Brain microvascular endothelial cell (primary cell): ENCODE measurements at regions not wholly inside any gene's neighbourhood (a gene's known extent, or its start where the extent isn't known, plus 50 kb on each side); places are given as distances from the start of the nearest gene placed in this dataset.

ENCODE experiments used
- DNase-seq: peaks from one replicate; pipeline ENCODE4 v3.0.0-alpha.2; 2020
- H3K27ac ChIP-seq: fragments of 250-450 bp; sonication (Bioruptor Pico); 2 replicates; pipeline ENCODE4 v1.5.1; 2020; ENCODE audit warnings: mild to moderate bottlenecking, moderate library complexity
- H3K27me3 ChIP-seq: fragments of 250-450 bp; sonication (Bioruptor Pico); replicated peaks from 2 replicates; pipeline ENCODE4 v1.5.1; 2020; ENCODE audit warnings: mild to moderate bottlenecking
- H3K36me3 ChIP-seq: fragments of 250-450 bp; sonication (Bioruptor Pico); replicated peaks from 2 replicates; pipeline ENCODE4 v1.5.1; 2020; ENCODE audit warnings: mild to moderate bottlenecking
- H3K4me3 ChIP-seq: 2 replicates; pipeline ENCODE4 v1.5.1; 2011; ENCODE audit warnings: low read depth, mild to moderate bottlenecking, control low read depth, low read length, moderate library complexity
- CTCF ChIP-seq: IDR thresholded peaks from 2 replicates; pipeline ENCODE4 v1.5.1; 2011; ENCODE audit warnings: low read depth, mild to moderate bottlenecking, moderate library complexity, low read length, control low read depth, inconsistent platforms; ENCODE audit errors: missing control alignments
- in situ Hi-C: cut with HindIII; loops from 2 replicates; pipeline ENCODE4 v1.10.0; 2017; ENCODE audit warnings: low sequenced_read_pairs, low pct_ligation_motif_present

- Histone ChIP-seq H3K27me3 (no peaks in the 10 kb centered on the region), H3K4me3 (no peak overlapping the region), H3K36me3 (no peaks in the 10 kb centered on the region), H3K27ac (no peak overlapping the region)
- no peak for DNase-seq
- in situ Hi-C loops, result no loop called here
- TF ChIP-seq CTCF, result no peak
Measured at GRCh38 chr2:2701813-2702212, 370.7 kb upstream of the MYT1L start.

- in situ Hi-C loops, result no loop called here
- no peak overlapping the region for H3K27ac ChIP-seq
- no peaks in the 10 kb centered on the region for H3K27me3 ChIP-seq
- H3K36me3 ChIP-seq, result no peaks in the 10 kb centered on the region
- no peak overlapping the region for H3K4me3 ChIP-seq
- no peak for TF ChIP-seq CTCF
- no peak for DNase-seq
Measured at GRCh38 chr2:2701176-2701781, 370.2 kb upstream of the MYT1L start.

GRCh38 chr2:2699121-2699505 is 368.0 kb upstream of the MYT1L start:
- Histone ChIP-seq H3K27me3 (no peaks in the 10 kb centered on the region), H3K4me3 (no peak overlapping the region), H3K36me3 (no peaks in the 10 kb centered on the region), H3K27ac (no peak overlapping the region)
- no peak for DNase-seq
- no peak for TF ChIP-seq CTCF
- in situ Hi-C loops, result no loop called here

GRCh38 chr2:2698182-2699120 is 367.4 kb upstream of the MYT1L start:
- no peak overlapping the region for H3K4me3 ChIP-seq
- in situ Hi-C loops, result no loop called here
- H3K27ac ChIP-seq, result no peak overlapping the region
- no peak for TF ChIP-seq CTCF
- H3K27me3 ChIP-seq, result no peaks in the 10 kb centered on the region
- no peaks in the 10 kb centered on the region for H3K36me3 ChIP-seq
- DNase-seq, result no peak

GRCh38 chr2:2696733-2697455 is 365.8 kb upstream of the MYT1L start:
- no peaks in the 10 kb centered on the region for H3K36me3 ChIP-seq
- no peak for DNase-seq
- no peak for TF ChIP-seq CTCF
- in situ Hi-C loops, result no loop called here
- no peak overlapping the region for H3K27ac ChIP-seq
- no peaks in the 10 kb centered on the region for H3K27me3 ChIP-seq
- no peak overlapping the region for H3K4me3 ChIP-seq
